Activated CD8-positive, alpha-beta memory T cell treated with anti-CD3 and anti-CD28 coated beads, Interleukin-2, amount 50 U/mL, for 24 hours (primary cell): ENCODE measurements at regions not wholly inside any gene's neighbourhood (a gene's known extent, or its start where the extent isn't known, plus 50 kb on each side); places are given as distances from the start of the nearest gene placed in this dataset.
"Not testable (repeated sequence)": the region's sequence is repeated elsewhere in the genome, so short reads cannot be mapped to it uniquely, and the experiment has no call there.

Experiments used
- DNase-seq: peaks from one replicate; pipeline ENCODE4 v3.0.0-alpha.2; 2020; ENCODE audit errors: extremely low read depth

GRCh38 chrX:122187069-122187713 is 996.9 kb upstream of the GRIA3 start:
- DNase-seq: no peak

GRCh38 chrX:122188751-122189150 is 995.3 kb upstream of the GRIA3 start:
- no peak for DNase-seq

GRCh38 chrX:122196343-122196742 is 987.7 kb upstream of the GRIA3 start:
- DNase-seq: no peak

- DNase-seq: no peak
Measured at GRCh38 chrX:122203399-122203798, 980.7 kb upstream of the GRIA3 start.

- no peak for DNase-seq
Measured at GRCh38 chrX:122218666-122219065, 965.4 kb upstream of the GRIA3 start.

GRCh38 chrX:122219226-122219625 is 964.9 kb upstream of the GRIA3 start:
- DNase-seq: no peak

- DNase-seq: no peak
Measured at GRCh38 chrX:122219735-122220134, 964.3 kb upstream of the GRIA3 start.

GRCh38 chrX:122220644-122221373 is 963.3 kb upstream of the GRIA3 start:
- DNase-seq: no peak

- not testable (repeated sequence) for DNase-seq
Measured at GRCh38 chrX:122221810-122222209, 962.3 kb upstream of the GRIA3 start.

- DNase-seq: not testable (repeated sequence)
Measured at GRCh38 chrX:122224137-122224536, 959.9 kb upstream of the GRIA3 start.

GRCh38 chrX:122238801-122239200 is 945.3 kb upstream of the GRIA3 start:
- no peak for DNase-seq

GRCh38 chrX:122241959-122242358 is 942.1 kb upstream of the GRIA3 start:
- DNase-seq: no peak

- DNase-seq: no peak
Measured at GRCh38 chrX:122244080-122244479, 940.0 kb upstream of the GRIA3 start.

- no peak for DNase-seq
Measured at GRCh38 chrX:122245175-122245574, 938.9 kb upstream of the GRIA3 start.

GRCh38 chrX:122245943-122246342 is 938.1 kb upstream of the GRIA3 start:
- no peak for DNase-seq

- no peak for DNase-seq
Measured at GRCh38 chrX:122246937-122247336, 937.1 kb upstream of the GRIA3 start.

- no peak for DNase-seq
Measured at GRCh38 chrX:122248681-122249080, 935.4 kb upstream of the GRIA3 start.

- no peak for DNase-seq
Measured at GRCh38 chrX:122252454-122252853, 931.6 kb upstream of the GRIA3 start.

GRCh38 chrX:122268353-122268752 is 915.7 kb upstream of the GRIA3 start:
- no peak for DNase-seq

- DNase-seq: no peak
Measured at GRCh38 chrX:122269243-122269781, 914.8 kb upstream of the GRIA3 start.

GRCh38 chrX:122270809-122271494 is 913.1 kb upstream of the GRIA3 start:
- no peak for DNase-seq

GRCh38 chrX:122272011-122272410 is 912.1 kb upstream of the GRIA3 start:
- no peak for DNase-seq

GRCh38 chrX:122279746-122280145 is 904.3 kb upstream of the GRIA3 start:
- DNase-seq: no peak
